Smooth muscle cell (in vitro differentiated cells): ENCODE measurements at regions not wholly inside any gene's neighbourhood (a gene's known extent, or its start where the extent isn't known, plus 50 kb on each side); places are given as distances from the start of the nearest gene placed in this dataset.

Experiments used
- DNase-seq: peaks from one replicate; lab custom pipeline; 2025; ENCODE audit not compliant: unreplicated experiment; lab: John Stamatoyannopoulos, UW
- H2AFZ ChIP-seq: fragments of 200-600 bp; sonication (generic); 2 replicates; pipeline ENCODE4 v1.6.0; 2016; ENCODE audit warnings: antibody characterized with exemption, low read depth, mild to moderate bottlenecking
- H3F3A ChIP-seq: fragments of 200-600 bp; sonication (generic); 2 replicates; pipeline ENCODE4 v1.6.0; 2017; ENCODE audit warnings: antibody characterized with exemption, low read depth
- H3K27ac ChIP-seq: fragments of 200-600 bp; sonication (generic); 2 replicates; pipeline ENCODE4 v1.5.1; 2016; ENCODE audit warnings: low read depth, mild to moderate bottlenecking
- H3K27me3 ChIP-seq: fragments of 200-600 bp; sonication (generic); 2 replicates; pipeline ENCODE4 v1.6.1; 2016; ENCODE audit warnings: low read depth, mild to moderate bottlenecking
- H3K36me3 ChIP-seq: fragments of 200-600 bp; sonication (generic); 2 replicates; pipeline ENCODE4 v1.5.1; 2016; ENCODE audit warnings: low read depth
- H3K4me1 ChIP-seq: fragments of 200-600 bp; sonication (generic); 2 replicates; pipeline ENCODE4 v1.5.1; 2016; ENCODE audit warnings: low read depth
- H3K4me2 ChIP-seq: fragments of 200-600 bp; sonication (generic); 2 replicates; pipeline ENCODE4 v1.6.0; 2016; ENCODE audit warnings: mild to moderate bottlenecking
- H3K4me3 ChIP-seq: fragments of 200-600 bp; sonication (generic); 2 replicates; pipeline ENCODE4 v1.5.1; 2016; ENCODE audit warnings: mild to moderate bottlenecking
- H3K79me2 ChIP-seq: fragments of 200-600 bp; sonication (generic); 2 replicates; pipeline ENCODE4 v1.6.0; 2016; ENCODE audit warnings: low read depth, mild to moderate bottlenecking
- H3K9ac ChIP-seq: fragments of 200-600 bp; sonication (generic); 2 replicates; pipeline ENCODE4 v1.6.0; 2016; ENCODE audit warnings: low read depth
- H3K9me3 ChIP-seq: fragments of 200-600 bp; sonication (generic); replicated peaks from 2 replicates; pipeline ENCODE4 v1.5.1; 2016; ENCODE audit warnings: low read depth
- H4K20me1 ChIP-seq: fragments of 200-600 bp; sonication (generic); 2 replicates; pipeline ENCODE4 v1.6.0; 2016; ENCODE audit warnings: low read depth
- WGBS: methylation state at CpG from one replicate; pipeline ENCODE4 v1.1.7; 2016; ENCODE audit warnings: low lambda C conversion rate; 5-methylcytosine and 5-hydroxymethylcytosine counted together
- TF ChIP-seq, protein P1 (sequence below): fragments of 200-600 bp; sonication (generic); IDR thresholded peaks from 2 replicates; pipeline ENCODE4 v1.5.1; 2017; ENCODE audit warnings: borderline replicate concordance, mild to moderate bottlenecking, antibody characterized with exemption; ENCODE audit not compliant: insufficient read depth, poor library complexity, severe bottlenecking

DNA sequence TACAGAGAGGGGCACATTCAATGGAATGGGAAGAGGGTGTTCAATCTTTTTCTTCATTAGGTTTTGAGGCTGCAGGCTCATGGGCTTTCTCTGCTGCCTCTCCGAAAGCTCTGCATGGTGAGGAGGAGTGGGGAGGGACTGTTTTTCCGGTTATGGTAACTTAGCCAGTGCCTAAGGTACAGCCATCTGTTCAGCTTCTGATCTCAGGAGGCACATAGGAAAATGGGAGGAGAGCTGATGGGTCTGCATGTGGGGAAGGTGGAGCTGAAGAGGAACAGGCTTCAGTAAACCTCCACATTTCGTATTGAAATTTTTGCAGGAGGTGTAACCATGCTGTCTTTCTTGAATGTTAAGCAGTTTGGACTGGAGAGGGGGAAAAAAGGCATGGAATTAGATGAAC is 1020.4 kb upstream of the WWC1 start:
- 95% methylated on average over 3 of the region's 3 CpGs for WGBS
- Histone ChIP-seq H3K79me2 (no peaks in the 10 kb centered on the region), H3K9me3 (no peaks in the 10 kb centered on the region), H3K27ac (no peak overlapping the region), H3K4me3 (no peak overlapping the region), H3K4me1 (no peaks in the 10 kb centered on the region), H3K27me3 (no peaks in the 10 kb centered on the region), H3K4me2 (no peak overlapping the region), H3K36me3 (no peaks in the 10 kb centered on the region), H4K20me1 (no peaks in the 10 kb centered on the region), H3K9ac (no peak overlapping the region), H2AFZ (no peak overlapping the region), H3F3A (no peaks in the 10 kb centered on the region)
- no peak for DNase-seq
- TF ChIP-seq, protein P1, sequence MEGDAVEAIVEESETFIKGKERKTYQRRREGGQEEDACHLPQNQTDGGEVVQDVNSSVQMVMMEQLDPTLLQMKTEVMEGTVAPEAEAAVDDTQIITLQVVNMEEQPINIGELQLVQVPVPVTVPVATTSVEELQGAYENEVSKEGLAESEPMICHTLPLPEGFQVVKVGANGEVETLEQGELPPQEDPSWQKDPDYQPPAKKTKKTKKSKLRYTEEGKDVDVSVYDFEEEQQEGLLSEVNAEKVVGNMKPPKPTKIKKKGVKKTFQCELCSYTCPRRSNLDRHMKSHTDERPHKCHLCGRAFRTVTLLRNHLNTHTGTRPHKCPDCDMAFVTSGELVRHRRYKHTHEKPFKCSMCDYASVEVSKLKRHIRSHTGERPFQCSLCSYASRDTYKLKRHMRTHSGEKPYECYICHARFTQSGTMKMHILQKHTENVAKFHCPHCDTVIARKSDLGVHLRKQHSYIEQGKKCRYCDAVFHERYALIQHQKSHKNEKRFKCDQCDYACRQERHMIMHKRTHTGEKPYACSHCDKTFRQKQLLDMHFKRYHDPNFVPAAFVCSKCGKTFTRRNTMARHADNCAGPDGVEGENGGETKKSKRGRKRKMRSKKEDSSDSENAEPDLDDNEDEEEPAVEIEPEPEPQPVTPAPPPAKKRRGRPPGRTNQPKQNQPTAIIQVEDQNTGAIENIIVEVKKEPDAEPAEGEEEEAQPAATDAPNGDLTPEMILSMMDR: no peak

DNA sequence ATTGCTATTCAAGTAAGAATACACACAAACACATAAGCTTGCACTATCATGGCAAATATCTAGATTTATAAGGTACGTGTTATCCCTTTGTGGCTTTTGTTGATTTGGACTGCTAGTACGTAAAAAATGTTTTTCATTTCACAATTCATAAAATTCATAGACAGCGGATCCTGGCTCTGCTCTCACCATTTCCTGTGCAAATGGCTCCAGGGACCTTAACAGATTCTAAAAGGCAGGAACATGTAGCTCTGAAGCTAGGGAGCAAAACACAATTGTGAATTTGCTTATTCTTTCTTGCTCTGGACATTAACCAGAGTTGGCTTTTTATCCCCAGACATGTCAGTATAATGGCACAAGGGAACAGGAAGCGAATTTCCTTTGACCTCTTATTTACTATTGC is 1019.9 kb upstream of the WWC1 start:
- H2AFZ ChIP-seq: no peak overlapping the region
- H3K27ac ChIP-seq: no peak overlapping the region
- H3K27me3 ChIP-seq: no peaks in the 10 kb centered on the region
- no peak overlapping the region for H3K9ac ChIP-seq
- no peaks in the 10 kb centered on the region for H4K20me1 ChIP-seq
- no peaks in the 10 kb centered on the region for H3K9me3 ChIP-seq
- no peaks in the 10 kb centered on the region for H3K4me1 ChIP-seq
- no peaks in the 10 kb centered on the region for H3F3A ChIP-seq
- H3K79me2 ChIP-seq: no peaks in the 10 kb centered on the region
- no peaks in the 10 kb centered on the region for H3K36me3 ChIP-seq
- 93% methylated on average over 4 of the region's 4 CpGs for WGBS
- no peak overlapping the region for H3K4me2 ChIP-seq
- DNase-seq: no peak
- TF ChIP-seq, protein P1: no peak
- no peak overlapping the region for H3K4me3 ChIP-seq

DNA sequence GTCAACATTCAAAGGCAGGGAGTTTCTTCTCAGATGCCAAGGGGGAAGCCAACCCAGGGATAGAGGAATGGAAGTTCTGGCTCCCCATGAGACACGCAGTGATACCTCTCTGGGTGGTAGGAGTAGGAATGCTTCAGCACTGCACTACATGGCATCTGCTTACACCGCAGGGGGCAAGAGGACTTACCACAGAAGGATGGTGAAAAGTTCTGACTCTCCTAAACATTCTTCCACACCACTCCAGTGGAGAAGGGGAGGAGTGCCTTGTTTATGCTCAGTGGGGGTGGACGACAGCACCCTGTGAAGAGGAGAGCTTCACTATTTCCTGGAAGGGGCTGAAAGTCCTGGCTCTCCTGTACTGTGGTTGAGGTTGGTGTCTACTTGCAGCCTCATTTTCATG is 1011.3 kb upstream of the WWC1 start:
- TF ChIP-seq, protein P1: no peak
- no peaks in the 10 kb centered on the region for H4K20me1 ChIP-seq
- H3F3A ChIP-seq: no peaks in the 10 kb centered on the region
- no peak overlapping the region for H3K27ac ChIP-seq
- H3K9ac ChIP-seq: no peak overlapping the region
- no peaks in the 10 kb centered on the region for H3K4me1 ChIP-seq
- H3K4me3 ChIP-seq: no peak overlapping the region
- WGBS: 96% methylated on average over 3 of the region's 3 CpGs
- no peaks in the 10 kb centered on the region for H3K36me3 ChIP-seq
- no peak overlapping the region for H2AFZ ChIP-seq
- H3K4me2 ChIP-seq: no peak overlapping the region
- no peak for DNase-seq
- no peaks in the 10 kb centered on the region for H3K9me3 ChIP-seq
- no peaks in the 10 kb centered on the region for H3K79me2 ChIP-seq
- no peaks in the 10 kb centered on the region for H3K27me3 ChIP-seq

DNA sequence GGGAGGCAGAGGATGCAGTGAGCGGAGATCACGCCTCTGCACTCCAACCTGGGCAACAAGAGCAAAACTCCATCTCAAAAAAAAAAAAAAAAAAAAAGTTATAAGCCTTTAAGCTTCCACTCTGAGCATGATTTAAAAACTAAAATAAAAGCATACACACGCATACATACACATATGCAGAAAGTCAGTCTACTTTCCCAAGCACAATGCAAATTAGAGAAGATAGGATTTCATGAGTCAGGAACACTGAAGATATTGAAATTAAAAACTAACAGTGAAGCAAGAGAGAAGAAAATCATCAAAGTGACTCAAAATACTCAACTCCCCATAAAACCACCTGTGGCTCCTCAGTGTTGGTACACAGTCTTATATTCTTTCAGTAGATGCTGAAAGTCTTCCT is 1009.5 kb upstream of the WWC1 start:
- Histone ChIP-seq H3K27ac (no peak overlapping the region), H3K9me3 (no peaks in the 10 kb centered on the region), H3K9ac (no peak overlapping the region), H3K4me2 (no peak overlapping the region), H2AFZ (no peak overlapping the region), H3F3A (no peaks in the 10 kb centered on the region), H3K4me1 (no peaks in the 10 kb centered on the region), H3K36me3 (no peaks in the 10 kb centered on the region), H3K27me3 (no peaks in the 10 kb centered on the region), H3K4me3 (no peak overlapping the region), H3K79me2 (no peaks in the 10 kb centered on the region), H4K20me1 (no peaks in the 10 kb centered on the region)
- DNase-seq: no peak
- 94% methylated on average over 3 of the region's 3 CpGs for WGBS
- TF ChIP-seq, protein P1: no peak
